ENCODE measurements at regions not wholly inside any gene's neighbourhood (a gene's known extent, or its start where the extent isn't known, plus 50 kb on each side); places are given as distances from the start of the nearest gene placed in this dataset.

DNA sequence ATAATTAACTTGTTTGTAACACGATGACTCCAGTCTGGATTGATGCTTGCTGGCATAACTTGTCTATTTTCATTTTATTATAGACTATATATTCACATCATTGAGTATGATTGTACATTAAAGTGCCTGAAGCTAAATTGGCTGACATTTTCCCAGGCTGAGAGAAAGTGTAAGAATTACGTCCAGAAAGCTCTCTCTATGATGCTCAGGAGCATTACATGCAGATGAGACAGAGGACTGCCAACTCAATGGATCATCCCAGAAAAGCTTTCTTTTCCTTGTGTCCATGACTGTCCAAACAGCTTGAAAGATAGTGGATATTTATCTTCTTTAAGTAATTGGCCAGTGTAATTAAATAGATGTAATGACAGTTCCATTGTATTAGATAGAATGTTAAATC is 1372.2 kb upstream of the TMEFF2 start:
- TF ChIP-seq POLR2AphosphoS5 (IDR thresholded peaks at IDR 0.05; ENCODE audit: low read depth, low read length), result no peak
- TF ChIP-seq POLR2A (IDR thresholded peaks at IDR 0.05; ENCODE audit: low read depth, low read length), result no peak
- no peak for TF ChIP-seq TAF1 (IDR thresholded peaks at IDR 0.05; ENCODE audit: borderline replicate concordance, low read depth, low read length)

Data from GM12892 (cell line).